Tibial nerve (tissue), 4 donors: ENCODE measurements at regions not wholly inside any gene's neighbourhood (a gene's known extent, or its start where the extent isn't known, plus 50 kb on each side); places are given as distances from the start of the nearest gene placed in this dataset.

Experiments used
- DNase-seq, 2 donors: peaks; one replicate each; pipeline ENCODE4 v3.0.0-alpha.2; 2019; ENCODE audit warnings: low spot score in 2 of 2
- H3K27ac ChIP-seq, 4 donors: fragments of 200-600 bp; sonication (generic) in 3 of 4; one replicate each; pipeline ENCODE4 v1.5.1; 2017 to 2019; ENCODE audit warnings: mild to moderate bottlenecking in 1 of 4
- H3K27me3 ChIP-seq, 2 donors: fragments of 200-600 bp; sonication (generic) in 1 of 2; one replicate each; pipeline versions ENCODE4 v1.5.1 to v1.6.0; 2017 to 2019
- H3K36me3 ChIP-seq, 3 donors: fragments of 200-600 bp; sonication (generic); one replicate each; pipeline ENCODE4 v1.5.1; 2018 to 2019
- H3K4me1 ChIP-seq, 4 donors: fragments of 200-600 bp; sonication (generic) in 3 of 4; one replicate each; pipeline ENCODE4 v1.5.1; 2017 to 2019
- H3K4me3 ChIP-seq, 4 donors: fragments of 200-600 bp; sonication (generic) in 3 of 4; one replicate each; pipeline ENCODE4 v1.5.1; 2017 to 2019; ENCODE audit warnings: mild to moderate bottlenecking in 1 of 4, moderate library complexity in 1 of 4
- H3K9me3 ChIP-seq, 4 donors: fragments of 200-600 bp; sonication (generic) in 3 of 4; one replicate each; pipeline ENCODE4 v1.5.1; 2017 to 2019
- EP300 ChIP-seq, 2 donors: sonication (generic); formaldehyde crosslinking; IDR thresholded peaks; one replicate each; pipeline ENCODE4 v1.6.1; 2017; ENCODE audit warnings: antibody characterized with exemption in 2 of 2, mild to moderate bottlenecking in 1 of 2
- POLR2A ChIP-seq, 2 donors: fragments of 450-650 bp; IDR thresholded peaks; one replicate each; pipeline ENCODE4 v1.6.1; 2017; ENCODE audit warnings: antibody characterized with exemption in 2 of 2, mild to moderate bottlenecking in 2 of 2, moderate library complexity in 2 of 2
- WGBS, 2 donors: methylation state at CpG; one replicate each; pipeline ENCODE4 v1.1.5; 2018; 5-methylcytosine and 5-hydroxymethylcytosine counted together
- TF ChIP-seq, protein P1 (sequence below), 5 experiments: fragments of 200-600 bp in 3 of 5; fragments of 450-650 bp in 2 of 5; sonication (generic) in 3 of 5; IDR thresholded peaks; one replicate each; pipeline ENCODE4 v1.5.1; 2016 to 2019; ENCODE audit warnings: antibody characterized with exemption in 5 of 5, mild to moderate bottlenecking in 3 of 5, moderate library complexity in 2 of 5

DNA sequence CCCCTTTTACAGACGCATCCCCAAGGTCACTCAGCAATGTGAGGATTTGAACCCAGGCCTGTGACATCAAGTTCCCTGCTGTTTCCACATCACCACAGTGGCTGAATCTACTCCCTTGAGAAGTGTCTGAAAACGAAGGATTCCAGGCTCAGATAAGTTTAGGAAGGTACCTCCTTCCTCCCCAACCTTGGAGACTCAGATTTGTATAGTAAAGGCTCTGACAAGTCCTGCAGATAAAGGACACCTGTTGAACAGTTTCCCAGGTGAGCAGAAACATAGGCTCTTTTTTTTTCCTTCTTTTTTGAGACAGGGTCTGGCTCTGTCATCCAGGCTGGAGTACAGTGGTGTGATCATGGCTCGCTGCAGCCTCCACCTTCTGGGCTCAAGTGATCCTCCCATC is 56.4 kb upstream of the PTPRS start:
- 66 to 70% methylated on average over 3 of the region's 3 CpGs for WGBS, 2 donors
- no peak for DNase-seq
- Histone ChIP-seq H3K4me3 (no peak overlapping the region), H3K36me3 (no peaks in the 10 kb centered on the region), H3K27ac (no peak overlapping the region), H3K9me3 (peaks cover 0 to 8% (median 0%) of the 10 kb centered on the region in 4 donors), H3K4me1 (peaks cover 0 to 7% (median 0%) of the 10 kb centered on the region in 4 donors), H3K27me3 (peaks cover 0 to 62% of the 10 kb centered on the region in 2 donors)
- TF ChIP-seq EP300 (IDR thresholded peaks at IDR 0.05) (no peak), POLR2A (IDR thresholded peaks at IDR 0.05) (no peak)
- TF ChIP-seq, protein P1, sequence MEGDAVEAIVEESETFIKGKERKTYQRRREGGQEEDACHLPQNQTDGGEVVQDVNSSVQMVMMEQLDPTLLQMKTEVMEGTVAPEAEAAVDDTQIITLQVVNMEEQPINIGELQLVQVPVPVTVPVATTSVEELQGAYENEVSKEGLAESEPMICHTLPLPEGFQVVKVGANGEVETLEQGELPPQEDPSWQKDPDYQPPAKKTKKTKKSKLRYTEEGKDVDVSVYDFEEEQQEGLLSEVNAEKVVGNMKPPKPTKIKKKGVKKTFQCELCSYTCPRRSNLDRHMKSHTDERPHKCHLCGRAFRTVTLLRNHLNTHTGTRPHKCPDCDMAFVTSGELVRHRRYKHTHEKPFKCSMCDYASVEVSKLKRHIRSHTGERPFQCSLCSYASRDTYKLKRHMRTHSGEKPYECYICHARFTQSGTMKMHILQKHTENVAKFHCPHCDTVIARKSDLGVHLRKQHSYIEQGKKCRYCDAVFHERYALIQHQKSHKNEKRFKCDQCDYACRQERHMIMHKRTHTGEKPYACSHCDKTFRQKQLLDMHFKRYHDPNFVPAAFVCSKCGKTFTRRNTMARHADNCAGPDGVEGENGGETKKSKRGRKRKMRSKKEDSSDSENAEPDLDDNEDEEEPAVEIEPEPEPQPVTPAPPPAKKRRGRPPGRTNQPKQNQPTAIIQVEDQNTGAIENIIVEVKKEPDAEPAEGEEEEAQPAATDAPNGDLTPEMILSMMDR (IDR thresholded peaks at IDR 0.05), result no peak

DNA sequence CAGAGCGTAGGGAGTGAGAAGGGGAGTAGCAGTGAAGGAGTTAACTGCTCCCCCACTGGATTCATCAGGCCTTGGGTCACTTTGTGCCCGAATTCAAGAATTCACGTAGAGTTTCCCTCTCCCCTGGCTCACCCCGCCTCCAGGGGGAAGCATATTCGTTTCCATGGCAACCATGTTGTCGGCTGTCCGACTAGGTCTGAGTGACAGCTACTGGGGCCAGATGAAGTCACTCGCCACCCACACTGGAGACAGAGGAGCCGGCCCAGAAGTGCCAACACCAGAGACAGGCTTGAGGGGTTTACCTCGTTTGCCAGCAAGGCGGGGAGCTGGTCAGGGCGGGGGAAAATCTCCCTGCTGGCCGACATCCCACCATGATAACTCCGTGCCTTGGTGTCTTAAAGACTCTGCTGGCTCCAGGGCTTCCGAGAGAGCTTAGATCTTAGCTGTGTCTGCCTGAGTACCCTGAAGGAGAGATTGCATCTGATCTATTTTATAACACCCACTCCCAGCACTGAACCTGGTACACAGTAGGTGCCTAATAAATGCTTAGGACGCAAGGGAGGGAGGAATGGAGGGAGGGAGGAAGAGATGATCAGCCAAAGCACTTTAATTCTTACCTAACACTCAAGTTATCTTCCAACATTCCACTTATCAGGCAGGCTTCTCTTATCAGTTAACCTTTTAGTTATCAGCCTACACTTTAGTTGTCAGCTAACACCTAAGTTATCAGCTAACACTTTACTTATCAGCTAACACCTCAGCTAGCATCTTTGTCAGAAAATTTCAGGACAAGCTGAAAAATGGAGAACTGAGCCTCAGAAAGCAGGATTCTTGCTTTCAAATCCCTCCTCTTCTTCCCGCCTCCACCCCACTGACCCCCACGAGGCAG is 57.2 kb upstream of the ZNRF4 start:
- Histone ChIP-seq H3K9me3 (peaks cover 0 to 8% (median 0%) of the 10 kb centered on the region in 4 donors), H3K36me3 (no peaks in the 10 kb centered on the region), H3K4me3 (no peak overlapping the region), H3K4me1 (peaks cover 0 to 7% (median 0%) of the 10 kb centered on the region in 4 donors), H3K27me3 (peaks cover 0 to 51% of the 10 kb centered on the region in 2 donors), H3K27ac (no peak overlapping the region)
- no peak for TF ChIP-seq EP300 (IDR thresholded peaks at IDR 0.05)
- TF ChIP-seq POLR2A (IDR thresholded peaks at IDR 0.05), result no peak
- TF ChIP-seq, protein P1 (IDR thresholded peaks at IDR 0.05), result no peak
- no peak for DNase-seq
- WGBS, 2 donors, result 6 to 7% methylated on average over 15 to 18 of the region's 18 CpGs

DNA sequence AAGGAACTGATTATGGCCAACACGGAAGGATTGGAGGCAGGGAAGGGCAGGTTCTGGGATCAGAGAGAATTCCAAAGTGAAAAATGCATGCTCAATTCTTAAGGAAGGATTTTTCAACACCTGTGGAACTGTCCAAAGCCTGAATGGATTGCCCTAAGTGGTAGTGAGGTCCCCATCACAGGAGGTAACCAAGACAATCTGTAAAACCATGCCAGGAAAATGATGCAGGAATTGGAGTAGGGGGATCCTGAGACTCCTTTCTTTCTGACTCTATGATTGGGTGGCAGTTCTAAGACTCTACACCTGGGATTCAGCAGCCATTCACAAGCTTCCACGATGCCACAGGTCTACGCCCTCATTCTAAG is 56.5 kb upstream of the ZNRF4 start:
- no peak for DNase-seq
- peaks cover 0 to 7% (median 0%) of the 10 kb centered on the region in 4 donors for H3K4me1 ChIP-seq
- TF ChIP-seq, protein P1 (IDR thresholded peaks at IDR 0.05), result no peak
- TF ChIP-seq EP300 (IDR thresholded peaks at IDR 0.05) (no peak), POLR2A (IDR thresholded peaks at IDR 0.05) (no peak)
- WGBS, 2 donors, result 72 to 80% methylated on average over 3 of the region's 3 CpGs
- H3K9me3 ChIP-seq, result peaks cover 0 to 8% (median 0%) of the 10 kb centered on the region in 4 donors
- peaks cover 0 to 44% of the 10 kb centered on the region in 2 donors for H3K27me3 ChIP-seq
- no peak overlapping the region for H3K4me3 ChIP-seq
- no peaks in the 10 kb centered on the region for H3K36me3 ChIP-seq
- H3K27ac ChIP-seq, result no peak overlapping the region

DNA sequence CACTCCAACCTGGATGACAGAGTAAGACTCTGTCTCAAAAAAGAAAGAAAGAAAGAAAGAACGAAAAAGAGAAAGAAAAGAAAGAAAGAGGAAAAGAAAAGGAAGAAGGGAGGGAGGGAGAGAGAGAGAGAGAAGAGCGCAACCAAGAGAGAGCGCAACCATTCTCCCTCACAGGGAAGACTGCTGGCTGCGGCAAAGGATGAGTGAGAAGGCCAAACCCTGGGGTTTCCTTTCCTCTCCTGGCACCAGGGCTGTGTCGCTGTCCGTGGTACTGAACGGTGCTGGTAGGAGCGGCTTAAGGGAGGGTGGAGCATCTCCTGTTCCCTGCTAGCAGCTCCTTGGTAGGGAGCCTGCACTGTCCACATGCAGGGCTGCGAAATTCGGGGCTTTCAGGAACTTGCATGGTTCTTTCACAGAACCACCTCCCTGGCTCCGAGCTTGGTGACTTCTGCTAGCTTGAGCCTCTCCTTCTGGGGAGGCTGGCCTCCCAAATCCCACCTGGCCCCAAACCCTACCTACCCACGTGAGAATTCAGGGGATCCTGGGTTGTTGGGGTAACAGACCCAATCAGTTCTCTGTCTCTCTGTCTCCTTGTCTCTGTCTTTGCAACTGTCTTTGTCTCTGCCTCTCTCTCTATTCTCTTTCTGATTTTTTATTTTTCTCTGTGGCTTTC is 51.1 kb upstream of the ZNRF4 start:
- DNase-seq, result peak; percentile 36 to 64
- 3 to 4% methylated on average over 12 of the region's 12 CpGs for WGBS, 2 donors
- H3K9me3 ChIP-seq, result peaks cover 0 to 19% (median 1%) of the 10 kb centered on the region in 4 donors

More for the DNA sequence above, 51.1 kb upstream of the ZNRF4 start:
- Histone ChIP-seq H3K4me3 (no peak overlapping the region), H3K27ac (no peak overlapping the region), H3K27me3 (no peaks in the 10 kb centered on the region), H3K4me1 (no peaks in the 10 kb centered on the region), H3K36me3 (no peaks in the 10 kb centered on the region)
- TF ChIP-seq, protein P1 (IDR thresholded peaks at IDR 0.05), result no peak
- TF ChIP-seq POLR2A (IDR thresholded peaks at IDR 0.05), result no peak
- TF ChIP-seq EP300 (IDR thresholded peaks at IDR 0.05), result no peak
